Endothelial cell of umbilical vein (primary cell): ENCODE measurements at regions not wholly inside any gene's neighbourhood (a gene's known extent, or its start where the extent isn't known, plus 50 kb on each side); places are given as distances from the start of the nearest gene placed in this dataset.

Experiments
- BruUV-seq: library from RNA; stranded (reverse); fragments of 400-500 nt; replicated peaks from 2 replicates; lab custom pipeline; 2021; lab: Mats Ljungman, UMichigan
- CTCF ChIA-PET: fragments of 300-600, 350-600 bp; sonication (Branson Sonifier 250); formaldehyde crosslinking; loops from one replicate; lab custom pipeline; 2021; ENCODE audit warnings: antibody characterized with exemption, inconsistent platforms; lab: Charles Lee
- POLR2A ChIA-PET: fragments of 300-600, 350-600 bp; sonication (Branson Sonifier 250); formaldehyde crosslinking; loops from one replicate; lab custom pipeline; 2021; ENCODE audit warnings: antibody characterized with exemption, inconsistent platforms; lab: Charles Lee
- DNase-seq: peaks from one replicate; pipeline ENCODE4 v3.0.0-alpha.2; 2011; ENCODE audit warnings: low read depth, low spot score
- FAIRE-seq: peaks from 2 replicates; lab custom pipeline; 2011; peaks lifted over from hg19 to GRCh38; lab: Jason Lieb, UNC
- H2AFZ ChIP-seq: 2 replicates; pipeline ENCODE4 v1.6.0; 2012; ENCODE audit warnings: low read depth, low read length, control low read depth, inconsistent platforms
- H3K27ac ChIP-seq: 2 replicates; pipeline ENCODE4 v1.5.1; 2011; ENCODE audit warnings: low read depth, mild to moderate bottlenecking, control low read depth, low read length, moderate library complexity; ENCODE audit not compliant: insufficient read depth
- H3K27me3 ChIP-seq, 2 experiments: 2 replicates each; pipeline versions ENCODE4 v1.6.0 to v1.6.1; 2011; ENCODE audit warnings: low read length in 2 of 2, mixed read lengths in 1 of 2; ENCODE audit not compliant: control insufficient read depth in 2 of 2, insufficient read depth in 2 of 2
- H3K36me3 ChIP-seq, 2 experiments: 2 replicates in 1 of 2; 3 replicates in 1 of 2; pipeline ENCODE4 v1.5.1; 2011; ENCODE audit warnings: low read length in 2 of 2, mild to moderate bottlenecking in 1 of 2, moderate library complexity in 1 of 2; ENCODE audit not compliant: control insufficient read depth in 2 of 2, insufficient read depth in 2 of 2; ENCODE audit errors: extremely low read depth in 1 of 2
- H3K4me1 ChIP-seq: 3 replicates; pipeline ENCODE4 v1.5.1; 2011; ENCODE audit warnings: mild to moderate bottlenecking, low read length; ENCODE audit not compliant: control insufficient read depth, insufficient read depth; ENCODE audit errors: extremely low read depth
- H3K4me2 ChIP-seq: 2 replicates; pipeline ENCODE4 v1.6.1; 2011; ENCODE audit warnings: low read length, control low read depth, mixed read lengths; ENCODE audit not compliant: insufficient read depth
- H3K4me3 ChIP-seq, 3 experiments: fragments of 200-600 bp in 1 of 3; sonication (generic), shearing (Covaris generic) in 1 of 3; replicated peaks in 1 of 3; 2 replicates each; pipeline ENCODE4 v1.5.1; 2011 to 2016; ENCODE audit warnings: control low read depth in 3 of 3, low read length in 3 of 3, mild to moderate bottlenecking in 2 of 3, inconsistent platforms in 1 of 3, low read depth in 1 of 3, moderate library complexity in 1 of 3; ENCODE audit not compliant: insufficient read depth in 1 of 3
- H3K79me2 ChIP-seq: 2 replicates; pipeline ENCODE4 v1.6.0; 2012; ENCODE audit warnings: low read length, inconsistent platforms; ENCODE audit not compliant: control insufficient read depth, insufficient read depth
- H3K9ac ChIP-seq: replicated peaks from 2 replicates; pipeline ENCODE3; 2011; ENCODE audit warnings: low read length, control low read depth; ENCODE audit not compliant: insufficient read depth; ENCODE audit errors: extremely low read depth
- H3K9me1 ChIP-seq: replicated peaks from 3 replicates; pipeline ENCODE4 v1.6.0; 2011; ENCODE audit warnings: mild to moderate bottlenecking, low read length; ENCODE audit not compliant: control insufficient read depth, insufficient read depth; ENCODE audit errors: extremely low read depth
- H3K9me3 ChIP-seq: replicated peaks from 2 replicates; pipeline ENCODE4 v1.5.1; 2012; ENCODE audit warnings: low read length, inconsistent platforms; ENCODE audit not compliant: control insufficient read depth, insufficient read depth
- H4K20me1 ChIP-seq: replicated peaks from 2 replicates; pipeline ENCODE3; 2011; ENCODE audit warnings: mild to moderate bottlenecking, low read length; ENCODE audit not compliant: control insufficient read depth, insufficient read depth; ENCODE audit errors: extremely low read depth
- EZH2 ChIP-seq: IDR thresholded peaks from 2 replicates; pipeline ENCODE4 v1.6.1; 2012; ENCODE audit warnings: borderline replicate concordance, low read depth, mild to moderate bottlenecking, moderate library complexity, low read length, inconsistent platforms; ENCODE audit not compliant: severe bottlenecking
- FOS ChIP-seq: IDR thresholded peaks from 2 replicates; pipeline ENCODE4 v1.6.1; 2011; ENCODE audit warnings: mild to moderate bottlenecking, low read length, moderate library complexity, borderline replicate concordance; ENCODE audit not compliant: insufficient read depth
- GATA2 ChIP-seq: IDR thresholded peaks from 2 replicates; pipeline ENCODE4 v1.7.0; 2011; ENCODE audit warnings: low read depth, mild to moderate bottlenecking, moderate library complexity, mixed read lengths, low read length; ENCODE audit not compliant: insufficient read length, insufficient read depth
- JUN ChIP-seq: IDR thresholded peaks from 2 replicates; pipeline ENCODE4 v1.6.1; 2011; ENCODE audit warnings: borderline replicate concordance, low read depth; ENCODE audit not compliant: insufficient read length, insufficient read depth
- MYC ChIP-seq: IDR thresholded peaks from one replicate; pipeline ENCODE4 v1.6.1; 2011; ENCODE audit warnings: mild to moderate bottlenecking, low read depth, low read length
- POLR2AphosphoS5 ChIP-seq: IDR thresholded peaks from 2 replicates; pipeline ENCODE4 v1.6.1; 2012; ENCODE audit warnings: low read depth, mild to moderate bottlenecking, control low read depth, low read length, moderate library complexity; ENCODE audit not compliant: insufficient read depth
- dilution Hi-C: fragments of 300-500 bp; cut with MboI; formaldehyde crosslinking; loops from one replicate; pipeline ENCODE4 v1.15.0; 2019; ENCODE audit warnings: low sequenced_read_pairs; ENCODE audit not compliant: extremely low pct_ligation_motif_present
- intact Hi-C: fragments of 100-400 bp; cut with micrococcal nuclease; formaldehyde crosslinking; loops from one replicate; pipeline ENCODE4 v1.10.0; 2022
- TF ChIP-seq, protein P1 (sequence below), 2 donors: IDR thresholded peaks; 1 replicate in 1 of 2; 2 replicates in 1 of 2; pipeline ENCODE4 v1.5.1; 2011; ENCODE audit warnings: low read length in 2 of 2, mild to moderate bottlenecking in 2 of 2, moderate library complexity in 2 of 2, control low read depth in 1 of 2, inconsistent platforms in 1 of 2, low read depth in 1 of 2; ENCODE audit not compliant: insufficient read depth in 1 of 2; ENCODE audit errors: extremely low read depth in 1 of 2

DNA sequence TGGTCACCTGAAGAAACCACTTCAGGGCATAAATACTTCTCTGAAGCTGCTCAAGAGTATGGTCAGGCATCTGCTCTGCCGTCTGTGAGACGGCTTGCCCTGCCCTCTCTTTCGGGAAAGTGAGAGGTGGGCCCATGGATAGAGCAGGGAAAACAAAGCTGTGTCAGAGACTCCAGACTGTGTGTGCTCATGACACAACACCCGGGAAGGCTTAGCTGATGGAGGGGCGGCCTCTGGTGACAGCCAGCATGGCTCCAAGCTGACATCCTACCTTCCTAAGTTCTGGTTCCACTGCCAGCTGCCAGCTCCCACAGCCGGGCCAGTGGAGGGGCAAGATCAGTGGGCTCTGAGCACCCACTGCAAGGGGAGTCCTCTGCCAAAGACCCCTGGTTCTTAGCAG is 215.3 kb downstream of the ANKRD30B start:
- ChIA-PET CTCF (no interaction called here), POLR2A (no interaction called here)
- Histone ChIP-seq H3K27ac (no peak overlapping the region), H3K9me1 (no peaks in the 10 kb centered on the region), H4K20me1 (no peaks in the 10 kb centered on the region), H2AFZ (no peak overlapping the region), H3K4me3 (no peak overlapping the region), H3K27me3 (no peaks in the 10 kb centered on the region), H3K36me3 (no peaks in the 10 kb centered on the region), H3K4me2 (no peak overlapping the region), H3K79me2 (no peaks in the 10 kb centered on the region), H3K9ac (no peak overlapping the region), H3K9me3 (no peaks in the 10 kb centered on the region), H3K4me1 (no peaks in the 10 kb centered on the region)
- TF ChIP-seq, protein P1, sequence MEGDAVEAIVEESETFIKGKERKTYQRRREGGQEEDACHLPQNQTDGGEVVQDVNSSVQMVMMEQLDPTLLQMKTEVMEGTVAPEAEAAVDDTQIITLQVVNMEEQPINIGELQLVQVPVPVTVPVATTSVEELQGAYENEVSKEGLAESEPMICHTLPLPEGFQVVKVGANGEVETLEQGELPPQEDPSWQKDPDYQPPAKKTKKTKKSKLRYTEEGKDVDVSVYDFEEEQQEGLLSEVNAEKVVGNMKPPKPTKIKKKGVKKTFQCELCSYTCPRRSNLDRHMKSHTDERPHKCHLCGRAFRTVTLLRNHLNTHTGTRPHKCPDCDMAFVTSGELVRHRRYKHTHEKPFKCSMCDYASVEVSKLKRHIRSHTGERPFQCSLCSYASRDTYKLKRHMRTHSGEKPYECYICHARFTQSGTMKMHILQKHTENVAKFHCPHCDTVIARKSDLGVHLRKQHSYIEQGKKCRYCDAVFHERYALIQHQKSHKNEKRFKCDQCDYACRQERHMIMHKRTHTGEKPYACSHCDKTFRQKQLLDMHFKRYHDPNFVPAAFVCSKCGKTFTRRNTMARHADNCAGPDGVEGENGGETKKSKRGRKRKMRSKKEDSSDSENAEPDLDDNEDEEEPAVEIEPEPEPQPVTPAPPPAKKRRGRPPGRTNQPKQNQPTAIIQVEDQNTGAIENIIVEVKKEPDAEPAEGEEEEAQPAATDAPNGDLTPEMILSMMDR (IDR thresholded peaks at IDR 0.05; ENCODE audit: extremely low read depth in 1 of 2, insufficient read depth in 1 of 2, low read depth in 1 of 2, low read length in 2 of 2): no peak
- no peak for TF ChIP-seq FOS
- no peak for TF ChIP-seq POLR2AphosphoS5
- no peak for TF ChIP-seq EZH2
- no peak for TF ChIP-seq JUN
- TF ChIP-seq GATA2: no peak
- no peak for TF ChIP-seq MYC
- BruUV-seq: no TSS peak
- FAIRE-seq (no peak), DNase-seq (no peak)
- dilution Hi-C loops: no loop called here
- intact Hi-C loops: no loop called here
